ENCODE measurements at regions not wholly inside any gene's neighbourhood (a gene's known extent, or its start where the extent isn't known, plus 50 kb on each side); places are given as distances from the start of the nearest gene placed in this dataset.

DNA sequence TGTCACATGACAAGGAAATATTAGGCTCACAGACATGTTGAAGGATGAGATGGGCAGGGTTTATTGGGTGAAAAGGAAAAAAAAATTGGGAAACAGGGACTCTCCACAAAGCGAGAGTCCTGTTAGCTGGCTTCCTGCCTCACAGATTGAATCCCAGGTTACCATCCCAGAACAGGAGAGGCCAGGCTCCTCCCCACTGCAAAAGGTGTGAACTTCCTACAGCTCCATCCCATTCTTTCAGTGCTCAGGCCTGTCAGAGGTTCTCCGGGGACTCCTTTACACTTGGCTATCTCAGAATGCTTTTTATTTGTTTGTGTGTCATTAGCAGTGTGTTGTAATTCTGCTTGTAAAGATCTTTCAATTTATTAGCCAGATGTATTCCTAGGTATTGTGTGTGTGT lies 115.1 kb downstream of the ADTRP start:
- TF ChIP-seq, protein P1, sequence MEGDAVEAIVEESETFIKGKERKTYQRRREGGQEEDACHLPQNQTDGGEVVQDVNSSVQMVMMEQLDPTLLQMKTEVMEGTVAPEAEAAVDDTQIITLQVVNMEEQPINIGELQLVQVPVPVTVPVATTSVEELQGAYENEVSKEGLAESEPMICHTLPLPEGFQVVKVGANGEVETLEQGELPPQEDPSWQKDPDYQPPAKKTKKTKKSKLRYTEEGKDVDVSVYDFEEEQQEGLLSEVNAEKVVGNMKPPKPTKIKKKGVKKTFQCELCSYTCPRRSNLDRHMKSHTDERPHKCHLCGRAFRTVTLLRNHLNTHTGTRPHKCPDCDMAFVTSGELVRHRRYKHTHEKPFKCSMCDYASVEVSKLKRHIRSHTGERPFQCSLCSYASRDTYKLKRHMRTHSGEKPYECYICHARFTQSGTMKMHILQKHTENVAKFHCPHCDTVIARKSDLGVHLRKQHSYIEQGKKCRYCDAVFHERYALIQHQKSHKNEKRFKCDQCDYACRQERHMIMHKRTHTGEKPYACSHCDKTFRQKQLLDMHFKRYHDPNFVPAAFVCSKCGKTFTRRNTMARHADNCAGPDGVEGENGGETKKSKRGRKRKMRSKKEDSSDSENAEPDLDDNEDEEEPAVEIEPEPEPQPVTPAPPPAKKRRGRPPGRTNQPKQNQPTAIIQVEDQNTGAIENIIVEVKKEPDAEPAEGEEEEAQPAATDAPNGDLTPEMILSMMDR (IDR thresholded peaks at IDR 0.05): no peak
- no peak for TF ChIP-seq POLR2A (IDR thresholded peaks at IDR 0.05)

All from adrenal gland (tissue), 5 donors.